ENCODE measurements at regions not wholly inside any gene's neighbourhood (a gene's known extent, or its start where the extent isn't known, plus 50 kb on each side); places are given as distances from the start of the nearest gene placed in this dataset.

- no peak for DNase-seq
Observed at GRCh38 chr20:22791396-22791795, 207.0 kb upstream of the FOXA2 start.

- no peak for DNase-seq
Observed at GRCh38 chr20:22791877-22792525, 207.6 kb upstream of the FOXA2 start.

GRCh38 chr20:22794200-22794599 lies 209.8 kb upstream of the FOXA2 start:
- DNase-seq = no peak

GRCh38 chr20:22795433-22795832 lies 211.1 kb upstream of the FOXA2 start:
- DNase-seq = no peak

- DNase-seq = no peak
Observed at GRCh38 chr20:22795871-22796270, 211.5 kb upstream of the FOXA2 start.

- DNase-seq = no peak
Observed at GRCh38 chr20:22796469-22797077, 212.2 kb upstream of the FOXA2 start.

GRCh38 chr20:22797103-22797502 lies 212.7 kb upstream of the FOXA2 start:
- no peak for DNase-seq

GRCh38 chr20:22799687-22800086 lies 215.3 kb upstream of the FOXA2 start:
- DNase-seq = no peak

- DNase-seq = no peak
Observed at GRCh38 chr20:22800129-22800528, 215.8 kb upstream of the FOXA2 start.

- DNase-seq = no peak
Observed at GRCh38 chr20:22801528-22801927, 217.2 kb upstream of the FOXA2 start.

- DNase-seq = no peak
Observed at GRCh38 chr20:22802296-22802695, 217.9 kb upstream of the FOXA2 start.

GRCh38 chr20:22805219-22805618 lies 220.8 kb upstream of the FOXA2 start:
- peak; percentile 42 for DNase-seq

- DNase-seq = no peak
Observed at GRCh38 chr20:22805996-22806395, 221.6 kb upstream of the FOXA2 start.

- DNase-seq = no peak
Observed at GRCh38 chr20:22807045-22807444, 222.7 kb upstream of the FOXA2 start.

GRCh38 chr20:22807646-22808244 lies 223.4 kb upstream of the FOXA2 start:
- DNase-seq = no peak

GRCh38 chr20:22808628-22809027 lies 224.3 kb upstream of the FOXA2 start:
- DNase-seq = no peak

GRCh38 chr20:22810030-22810429 lies 225.1 kb upstream of the SSTR4 start:
- DNase-seq = no peak

GRCh38 chr20:22810626-22811569 lies 224.2 kb upstream of the SSTR4 start:
- DNase-seq = no peak

GRCh38 chr20:22814471-22815205 lies 220.5 kb upstream of the SSTR4 start:
- no peak for DNase-seq

- no peak for DNase-seq
Observed at GRCh38 chr20:22815206-22815551, 219.9 kb upstream of the SSTR4 start.

- no peak for DNase-seq
Observed at GRCh38 chr20:22815603-22816315, 219.4 kb upstream of the SSTR4 start.

Data from renal pelvis (tissue), 1 donor.